Stimulated activated CD4-positive, alpha-beta T cell treated with anti-CD3 and anti-CD28 coated beads, Interleukin-12 subunit alpha, Interleukin-12 subunit beta, amount 100 ng/mL, for 4 hours (primary cell): ENCODE measurements at regions not wholly inside any gene's neighbourhood (a gene's known extent, or its start where the extent isn't known, plus 50 kb on each side); places are given as distances from the start of the nearest gene placed in this dataset.
"Not testable (repeated sequence)": the region's sequence is repeated elsewhere in the genome, so short reads cannot be mapped to it uniquely, and the experiment has no call there.

ENCODE experiments used
- DNase-seq: peaks from one replicate; pipeline ENCODE4 v3.0.0-alpha.2; 2020

- no peak for DNase-seq
Measured at GRCh38 chr3:153864793-153865192, 256.4 kb upstream of the ARHGEF26 start.

- DNase-seq = no peak
Measured at GRCh38 chr3:153866901-153867300, 254.3 kb upstream of the ARHGEF26 start.

- DNase-seq = not testable (repeated sequence)
Measured at GRCh38 chr3:153874348-153874747, 246.8 kb upstream of the ARHGEF26 start.

GRCh38 chr3:153880493-153880892, 240.7 kb upstream of the ARHGEF26 start:
- no peak for DNase-seq

GRCh38 chr3:153881201-153881600, 240.0 kb upstream of the ARHGEF26 start:
- DNase-seq = no peak

- no peak for DNase-seq
Measured at GRCh38 chr3:153885359-153885758, 235.8 kb upstream of the ARHGEF26 start.

- DNase-seq = no peak
Measured at GRCh38 chr3:153889905-153890334, 231.3 kb upstream of the ARHGEF26 start.

- no peak for DNase-seq
Measured at GRCh38 chr3:153892126-153892525, 229.1 kb upstream of the ARHGEF26 start.

GRCh38 chr3:153894857-153895256, 226.3 kb upstream of the ARHGEF26 start:
- no peak for DNase-seq

- DNase-seq = no peak
Measured at GRCh38 chr3:153896197-153896596, 225.0 kb upstream of the ARHGEF26 start.

GRCh38 chr3:153897025-153897723, 224.0 kb upstream of the ARHGEF26 start:
- no peak for DNase-seq

- no peak for DNase-seq
Measured at GRCh38 chr3:153897842-153898241, 223.3 kb upstream of the ARHGEF26 start.

- no peak for DNase-seq
Measured at GRCh38 chr3:153901152-153901551, 220.0 kb upstream of the ARHGEF26 start.

- DNase-seq = no peak
Measured at GRCh38 chr3:153901991-153902390, 219.2 kb upstream of the ARHGEF26 start.

GRCh38 chr3:153903430-153903829, 217.8 kb upstream of the ARHGEF26 start:
- DNase-seq = no peak

- no peak for DNase-seq
Measured at GRCh38 chr3:153906366-153906765, 214.8 kb upstream of the ARHGEF26 start.

GRCh38 chr3:153910387-153910786, 210.8 kb upstream of the ARHGEF26 start:
- no peak for DNase-seq

GRCh38 chr3:153911116-153911515, 210.1 kb upstream of the ARHGEF26 start:
- no peak for DNase-seq

GRCh38 chr3:153919773-153920172, 201.4 kb upstream of the ARHGEF26 start:
- DNase-seq = no peak

- no peak for DNase-seq
Measured at GRCh38 chr3:153921826-153922225, 199.4 kb upstream of the ARHGEF26 start.

GRCh38 chr3:153925841-153926514, 195.2 kb upstream of the ARHGEF26 start:
- DNase-seq = no peak

- DNase-seq = no peak
Measured at GRCh38 chr3:153927107-153927506, 194.1 kb upstream of the ARHGEF26 start.

- no peak for DNase-seq
Measured at GRCh38 chr3:153928851-153929250, 192.3 kb upstream of the ARHGEF26 start.

- not testable (repeated sequence) for DNase-seq
Measured at GRCh38 chr3:153933481-153933880, 187.7 kb upstream of the ARHGEF26 start.

- no peak for DNase-seq
Measured at GRCh38 chr3:153944084-153944483, 177.1 kb upstream of the ARHGEF26 start.
